Spleen (tissue), 11 donors: ENCODE measurements at regions not wholly inside any gene's neighbourhood (a gene's known extent, or its start where the extent isn't known, plus 50 kb on each side); places are given as distances from the start of the nearest gene placed in this dataset.

Experiments
- DNase-seq: peaks from one replicate; pipeline ENCODE4 v3.0.0-alpha.2; 2020
- H3K27ac ChIP-seq, 8 donors: fragments of 200-600 bp; sonication (generic) in 7 of 8; 1 replicate in 4 of 8; 2 replicates in 4 of 8; pipeline versions ENCODE4 v1.5.0 to v1.8.0; 2016 to 2021; ENCODE audit warnings: inconsistent platforms in 4 of 8, mild to moderate bottlenecking in 4 of 8, moderate library complexity in 1 of 8
- H3K27me3 ChIP-seq, 7 donors: fragments of 200-600 bp; sonication (generic) in 6 of 7; replicated peaks in 1 of 7; 1 replicate in 4 of 7; 2 replicates in 3 of 7; pipeline versions ENCODE4 v1.5.0 to v1.8.0; 2016 to 2021; ENCODE audit warnings: inconsistent platforms in 3 of 7, mild to moderate bottlenecking in 1 of 7
- H3K36me3 ChIP-seq, 6 donors: fragments of 200-600 bp; sonication (generic) in 5 of 6; 1 replicate in 4 of 6; 2 replicates in 2 of 6; pipeline versions ENCODE4 v1.5.0 to v1.8.0; 2016 to 2021; ENCODE audit warnings: inconsistent platforms in 2 of 6
- H3K4me1 ChIP-seq, 6 donors: fragments of 200-600 bp; sonication (generic) in 5 of 6; 1 replicate in 3 of 6; 2 replicates in 3 of 6; pipeline versions ENCODE4 v1.5.0 to v1.8.0; 2016 to 2021; ENCODE audit warnings: inconsistent platforms in 3 of 6
- H3K4me3 ChIP-seq, 8 donors: fragments of 200-600 bp; sonication (generic) in 7 of 8; 1 replicate in 4 of 8; 2 replicates in 4 of 8; pipeline versions ENCODE4 v1.5.0 to v1.8.0; 2016 to 2021; ENCODE audit warnings: inconsistent platforms in 4 of 8, mild to moderate bottlenecking in 4 of 8, moderate library complexity in 2 of 8
- H3K9me3 ChIP-seq, 8 donors: fragments of 200-600 bp; sonication (generic) in 7 of 8; 1 replicate in 4 of 8; 2 replicates in 4 of 8; pipeline versions ENCODE4 v1.5.0 to v1.8.0; 2016 to 2021; ENCODE audit warnings: inconsistent platforms in 4 of 8
- CTCF ChIP-seq, 11 experiments: fragments of 200-600 bp in 7 of 11; fragments of 450-650 bp in 4 of 11; sonication (generic) in 4 of 11; IDR thresholded peaks in 8 of 11; conservative IDR thresholded peaks in 3 of 11; 1 replicate in 7 of 11; 2 replicates in 4 of 11; pipeline versions ENCODE4 v1.4.0 to v1.8.0; 2016 to 2021; ENCODE audit warnings: antibody characterized with exemption in 11 of 11, inconsistent platforms in 4 of 11, mild to moderate bottlenecking in 1 of 11
- POLR2A ChIP-seq, 3 donors: fragments of 450-650 bp; IDR thresholded peaks; one replicate each; pipeline ENCODE4 v1.5.1; 2017; ENCODE audit warnings: antibody characterized with exemption in 3 of 3, mild to moderate bottlenecking in 1 of 3
- POLR2AphosphoS5 ChIP-seq, 3 donors: sonication (generic); formaldehyde crosslinking; IDR thresholded peaks; one replicate each; pipeline ENCODE4 v1.5.1; 2017; ENCODE audit warnings: antibody characterized with exemption in 3 of 3
- whole genome bisulfite sequencing, 5 donors: extraction: QIAGEN DNeasy Blood & Tissue Kit in 3 of 5; methylation state at CpG; one replicate each; pipeline versions ENCODE4 v1.1.5 to v1.1.7; 2013 to 2018; 5-methylcytosine and 5-hydroxymethylcytosine counted together
- intact Hi-C: fragments of 100-400 bp; cut with DNase I; formaldehyde crosslinking; loops from one replicate; pipeline ENCODE4 v1.15.0; 2023; ENCODE audit warnings: low total_unique reads
- donor health status: healthy with polysubstance abuse.
- donor health status: DM: no; HTN: no; CAD: no; lungs with moderate emphysema.
- donor health status: DM: no; HTN: no; CAD: no.
- donor health status: Bipolar disorder and iron deficiency.
- donor health status: healthy.
- donor health status: DM: no; HTN: no; CAD: no.
- donor health status: DM: yes; HTN: yes; CAD: no.

GRCh38 chr12:46556819-46557524 is 184.4 kb upstream of the SLC38A2 start:
- Histone ChIP-seq H3K27me3 (no peaks in the 10 kb centered on the region), H3K36me3 (no peaks in the 10 kb centered on the region), H3K4me1 (peaks cover 0 to 18% (median 2%) of the 10 kb centered on the region in 6 donors), H3K27ac (peak overlapping the region in 5 of 8 donors; percentile 24 to 50 (median 45)), H3K4me3 (no peak overlapping the region), H3K9me3 (no peaks in the 10 kb centered on the region)
- DNase-seq: no peak
- WGBS, 5 donors: 84 to 94% (median 93%) methylated on average over 6 of the region's 6 CpGs
- intact Hi-C loops: no loop called here
- no peak for TF ChIP-seq POLR2AphosphoS5 (IDR thresholded peaks at IDR 0.05)
- TF ChIP-seq POLR2A (IDR thresholded peaks at IDR 0.05): no peak
- no peak for TF ChIP-seq CTCF (IDR thresholded peaks at IDR 0.05 in 8 of 11, conservative IDR thresholded peaks at IDR 0.05 in 3 of 11)

DNA sequence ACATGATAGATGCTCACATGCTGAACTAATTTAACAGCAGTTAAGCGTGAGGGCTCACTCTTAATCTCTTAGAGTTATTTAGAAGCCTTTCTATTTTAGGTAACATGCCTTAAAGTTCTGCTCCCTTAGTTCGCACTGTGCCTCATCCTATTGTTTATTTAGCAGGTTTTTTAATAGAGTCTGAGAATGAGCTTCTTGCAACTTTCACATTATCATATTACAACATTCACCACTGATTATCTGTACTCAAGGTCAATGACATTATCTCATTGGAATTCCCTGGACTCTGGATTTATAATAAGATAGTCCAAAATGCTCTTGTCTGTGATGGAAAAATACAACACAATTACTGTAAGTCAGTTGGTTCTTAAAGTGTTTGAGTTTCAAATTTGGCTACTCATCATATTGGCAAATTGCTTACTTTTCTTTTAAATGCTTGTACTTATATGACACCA is 183.6 kb upstream of the SLC38A2 start:
- peaks cover 0 to 18% (median 2%) of the 10 kb centered on the region in 6 donors for H3K4me1 ChIP-seq
- H3K4me3 ChIP-seq: no peak overlapping the region
- intact Hi-C loops: no loop called here
- no peak for DNase-seq
- H3K9me3 ChIP-seq: no peaks in the 10 kb centered on the region
- H3K27ac ChIP-seq: peak overlapping the region in 6 of 8 donors; percentile 24 to 62 (median 47)
- WGBS, 5 donors: 40 to 73% (median 62%) methylated on average over 2 of the region's 2 CpGs
- no peaks in the 10 kb centered on the region for H3K36me3 ChIP-seq
- H3K27me3 ChIP-seq: no peaks in the 10 kb centered on the region
- TF ChIP-seq CTCF (IDR thresholded peaks at IDR 0.05 in 8 of 11, conservative IDR thresholded peaks at IDR 0.05 in 3 of 11) (no peak), POLR2AphosphoS5 (IDR thresholded peaks at IDR 0.05) (no peak), POLR2A (IDR thresholded peaks at IDR 0.05) (no peak)

DNA sequence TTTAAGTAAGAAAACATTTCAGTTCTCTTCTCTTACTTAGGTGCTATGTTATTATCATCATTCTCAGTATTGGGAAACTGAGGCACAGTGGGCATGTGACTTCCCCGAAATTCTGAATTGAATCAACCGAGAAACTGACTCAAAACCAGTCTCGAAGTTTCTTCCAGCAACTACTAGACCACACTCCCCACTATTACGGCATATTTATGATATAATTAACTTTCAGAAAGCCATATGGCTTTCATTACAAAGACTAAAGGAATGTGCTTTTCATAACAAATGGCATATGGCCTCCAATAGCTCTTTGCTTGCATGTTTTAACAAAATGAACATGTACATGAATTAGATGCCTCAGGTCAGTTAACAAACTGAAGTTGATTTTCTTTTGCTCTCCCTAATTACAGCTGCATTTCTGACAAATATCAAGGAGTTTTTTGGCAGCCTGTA is 182.9 kb upstream of the SLC38A2 start:
- H3K27me3 ChIP-seq: no peaks in the 10 kb centered on the region
- TF ChIP-seq CTCF (IDR thresholded peaks at IDR 0.05 in 8 of 11, conservative IDR thresholded peaks at IDR 0.05 in 3 of 11): no peak
- TF ChIP-seq POLR2A (IDR thresholded peaks at IDR 0.05): no peak
- TF ChIP-seq POLR2AphosphoS5 (IDR thresholded peaks at IDR 0.05): no peak
- peaks cover 0 to 19% (median 2%) of the 10 kb centered on the region in 6 donors for H3K4me1 ChIP-seq
- H3K9me3 ChIP-seq: no peaks in the 10 kb centered on the region
- no peak overlapping the region for H3K4me3 ChIP-seq
- WGBS, 5 donors: 67 to 85% (median 84%) methylated on average over 4 of the region's 4 CpGs
- peak overlapping the region in 4 of 8 donors; percentile 43 to 50 (median 47) for H3K27ac ChIP-seq
- DNase-seq: no peak
- H3K36me3 ChIP-seq: no peaks in the 10 kb centered on the region
- intact Hi-C loops: no loop called here

DNA sequence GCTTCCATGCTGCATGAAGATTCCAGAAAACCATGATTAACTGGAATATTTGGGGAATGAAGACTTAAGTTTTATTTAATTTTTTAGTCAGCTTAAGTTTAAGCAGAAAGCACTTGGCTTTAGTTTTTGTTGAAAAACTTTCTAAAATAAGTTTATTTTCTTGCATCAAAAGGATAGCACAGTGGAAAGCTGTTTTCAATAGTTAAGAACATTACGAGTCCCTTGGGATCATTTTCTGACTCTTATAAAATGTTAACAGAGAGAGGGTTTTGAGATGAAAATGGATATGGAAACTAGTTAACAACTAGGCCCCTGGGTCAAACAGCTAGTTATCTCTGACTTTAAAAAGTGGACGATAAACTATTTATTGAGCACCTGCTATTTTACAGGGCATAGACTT is 181.9 kb upstream of the SLC38A2 start:
- no peak for DNase-seq
- Histone ChIP-seq H3K4me3 (no peak overlapping the region), H3K27ac (peak overlapping the region in 1 of 8 donors; percentile 50), H3K36me3 (no peaks in the 10 kb centered on the region), H3K4me1 (peaks cover 0 to 24% (median 2%) of the 10 kb centered on the region in 6 donors), H3K27me3 (no peaks in the 10 kb centered on the region), H3K9me3 (no peaks in the 10 kb centered on the region)
- 92 to 96% (median 95%) methylated on average over 2 of the region's 2 CpGs for WGBS, 5 donors
- intact Hi-C loops: no loop called here
- TF ChIP-seq POLR2AphosphoS5 (IDR thresholded peaks at IDR 0.05): no peak
